DND-41 (cell line): ENCODE measurements at regions not wholly inside any gene's neighbourhood (a gene's known extent, or its start where the extent isn't known, plus 50 kb on each side); places are given as distances from the start of the nearest gene placed in this dataset.

Source experiments
- ATAC-seq: fragments of 200-7000 bp; cut with Tn5 transposase; 3 replicates; pipeline ENCODE4 v1.9.1; 2021; ENCODE audit warnings: low read depth; ENCODE audit not compliant: insufficient read depth
- DNase-seq: peaks from one replicate; pipeline ENCODE4 v3.0.0-alpha.2; 2020
- H2AFZ ChIP-seq: 2 replicates; pipeline ENCODE4 v1.6.0; 2012; ENCODE audit warnings: low read depth, low read length
- H3K27ac ChIP-seq: 2 replicates; pipeline ENCODE4 v1.5.1; 2012; ENCODE audit warnings: low read length, inconsistent platforms
- H3K27me3 ChIP-seq: fragments of 200-600 bp; sonication (generic); 2 replicates; pipeline ENCODE4 v1.6.0; 2012; ENCODE audit warnings: low read length, mild to moderate bottlenecking, inconsistent platforms; ENCODE audit not compliant: insufficient read depth, poor library complexity
- H3K36me3 ChIP-seq: 2 replicates; pipeline ENCODE4 v1.5.1; 2012; ENCODE audit warnings: low read length, inconsistent platforms; ENCODE audit not compliant: insufficient read depth
- H3K4me1 ChIP-seq: 2 replicates; pipeline ENCODE4 v1.5.1; 2012; ENCODE audit warnings: mild to moderate bottlenecking, low read length; ENCODE audit not compliant: insufficient read depth
- H3K4me2 ChIP-seq: 2 replicates; pipeline ENCODE4 v1.6.0; 2012; ENCODE audit warnings: mild to moderate bottlenecking, moderate library complexity, low read length, inconsistent platforms; ENCODE audit not compliant: insufficient read depth
- H3K4me3 ChIP-seq, 2 experiments: fragments of 200-600 bp in 1 of 2; shearing (Covaris generic) in 1 of 2; 2 replicates each; pipeline ENCODE4 v1.5.1; 2012 to 2016; ENCODE audit warnings: inconsistent platforms in 2 of 2, low read length in 2 of 2, mild to moderate bottlenecking in 2 of 2, low read depth in 1 of 2, moderate library complexity in 1 of 2
- H3K79me2 ChIP-seq: 2 replicates; pipeline ENCODE4 v1.6.0; 2012; ENCODE audit warnings: low read length, inconsistent platforms; ENCODE audit not compliant: insufficient read depth
- H3K9ac ChIP-seq: 2 replicates; pipeline ENCODE4 v1.6.0; 2012; ENCODE audit warnings: low read depth, mild to moderate bottlenecking, inconsistent platforms, low read length, moderate library complexity
- H3K9me3 ChIP-seq: 2 replicates; pipeline ENCODE4 v1.5.1; 2012; ENCODE audit warnings: low read length, moderate library complexity, mild to moderate bottlenecking, inconsistent platforms; ENCODE audit not compliant: insufficient read depth, severe bottlenecking
- H4K20me1 ChIP-seq: 2 replicates; pipeline ENCODE4 v1.6.0; 2012; ENCODE audit warnings: low read length; ENCODE audit not compliant: insufficient read depth
- EZH2 ChIP-seq: IDR thresholded peaks from 3 replicates; pipeline ENCODE4 v1.6.1; 2012; ENCODE audit warnings: borderline replicate concordance, low read depth, mild to moderate bottlenecking, moderate library complexity, low read length, inconsistent platforms; ENCODE audit not compliant: severe bottlenecking
- TF ChIP-seq, protein P1 (sequence below): IDR thresholded peaks from 2 replicates; pipeline ENCODE4 v1.5.1; 2012; ENCODE audit warnings: borderline replicate concordance, low read length, moderate library complexity, mild to moderate bottlenecking; ENCODE audit not compliant: poor library complexity, severe bottlenecking; ENCODE audit errors: extremely low read depth

DNA sequence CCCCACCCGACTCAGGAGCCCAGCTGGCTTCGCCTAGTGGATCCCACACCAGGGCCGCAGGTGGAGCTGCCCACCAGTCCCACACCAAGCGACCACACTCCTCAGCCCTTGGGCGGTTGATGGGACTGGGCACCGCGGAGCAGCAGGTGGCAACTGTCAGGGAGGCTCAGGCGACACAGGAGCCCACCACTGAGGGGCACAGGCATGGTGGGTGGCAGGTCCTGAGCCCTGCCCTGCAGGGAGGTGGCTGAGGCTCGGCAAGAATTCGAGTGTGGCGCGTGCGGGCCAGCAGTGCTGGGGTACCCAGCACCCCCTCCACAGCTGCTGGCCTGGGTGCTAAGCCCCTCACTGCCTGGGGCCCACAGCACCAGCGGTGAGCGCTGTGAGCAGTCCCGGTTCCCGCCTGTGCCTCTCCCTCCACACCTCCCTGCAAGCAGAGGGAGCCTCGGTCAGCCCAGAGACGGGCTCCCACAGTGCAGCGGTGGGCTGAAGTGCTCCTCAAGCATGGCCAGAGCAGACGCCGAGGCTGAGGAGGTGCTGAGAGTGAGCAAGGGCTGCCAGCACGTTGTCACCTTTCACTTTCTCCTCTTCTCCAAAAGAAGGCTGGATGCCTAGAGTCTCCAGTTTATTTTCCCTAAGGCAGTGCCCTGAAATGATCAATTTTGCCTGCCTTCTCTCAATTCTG is 1440.7 kb upstream of the ZEB2 start:
- ATAC-seq = no peak
- H3K79me2 ChIP-seq = no peaks in the 10 kb centered on the region
- TF ChIP-seq, protein P1, sequence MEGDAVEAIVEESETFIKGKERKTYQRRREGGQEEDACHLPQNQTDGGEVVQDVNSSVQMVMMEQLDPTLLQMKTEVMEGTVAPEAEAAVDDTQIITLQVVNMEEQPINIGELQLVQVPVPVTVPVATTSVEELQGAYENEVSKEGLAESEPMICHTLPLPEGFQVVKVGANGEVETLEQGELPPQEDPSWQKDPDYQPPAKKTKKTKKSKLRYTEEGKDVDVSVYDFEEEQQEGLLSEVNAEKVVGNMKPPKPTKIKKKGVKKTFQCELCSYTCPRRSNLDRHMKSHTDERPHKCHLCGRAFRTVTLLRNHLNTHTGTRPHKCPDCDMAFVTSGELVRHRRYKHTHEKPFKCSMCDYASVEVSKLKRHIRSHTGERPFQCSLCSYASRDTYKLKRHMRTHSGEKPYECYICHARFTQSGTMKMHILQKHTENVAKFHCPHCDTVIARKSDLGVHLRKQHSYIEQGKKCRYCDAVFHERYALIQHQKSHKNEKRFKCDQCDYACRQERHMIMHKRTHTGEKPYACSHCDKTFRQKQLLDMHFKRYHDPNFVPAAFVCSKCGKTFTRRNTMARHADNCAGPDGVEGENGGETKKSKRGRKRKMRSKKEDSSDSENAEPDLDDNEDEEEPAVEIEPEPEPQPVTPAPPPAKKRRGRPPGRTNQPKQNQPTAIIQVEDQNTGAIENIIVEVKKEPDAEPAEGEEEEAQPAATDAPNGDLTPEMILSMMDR = no peak
- TF ChIP-seq EZH2 = no peak
- H3K27me3 ChIP-seq = no peaks in the 10 kb centered on the region
- H3K36me3 ChIP-seq = no peaks in the 10 kb centered on the region
- no peak for DNase-seq
- no peaks in the 10 kb centered on the region for H4K20me1 ChIP-seq
- no peak overlapping the region for H3K4me2 ChIP-seq
- no peak overlapping the region for H2AFZ ChIP-seq
- H3K9me3 ChIP-seq = no peaks in the 10 kb centered on the region
- H3K27ac ChIP-seq = no peak overlapping the region
- peaks cover 12% of the 10 kb centered on the region for H3K4me1 ChIP-seq
- no peak overlapping the region for H3K9ac ChIP-seq
- H3K4me3 ChIP-seq = no peak overlapping the region

DNA sequence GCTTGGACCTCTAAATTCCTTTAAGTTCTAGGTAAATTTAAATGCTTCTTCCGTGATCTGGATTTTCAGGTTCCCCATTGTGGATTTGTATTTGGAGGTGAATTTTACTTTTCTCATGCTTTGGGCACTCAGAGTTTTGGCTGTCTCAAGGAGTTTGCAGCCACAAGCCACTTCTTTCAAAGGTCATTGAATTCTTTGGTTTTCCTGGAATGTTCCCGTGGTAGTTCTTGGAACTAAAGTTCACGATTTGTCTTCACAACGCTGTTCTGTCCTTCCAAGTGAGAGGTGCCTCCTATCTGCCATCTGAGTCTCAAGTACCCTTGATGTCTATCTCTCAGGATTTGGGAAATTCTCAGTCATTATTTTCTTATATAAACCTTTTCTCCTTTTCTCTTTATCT is 1438.7 kb upstream of the ZEB2 start:
- H2AFZ ChIP-seq = no peak overlapping the region
- peaks cover 12% of the 10 kb centered on the region for H3K4me1 ChIP-seq
- no peak overlapping the region for H3K4me3 ChIP-seq
- H3K36me3 ChIP-seq = no peaks in the 10 kb centered on the region
- no peaks in the 10 kb centered on the region for H3K27me3 ChIP-seq
- no peak for ATAC-seq
- no peaks in the 10 kb centered on the region for H3K79me2 ChIP-seq
- TF ChIP-seq, protein P1 = no peak
- TF ChIP-seq EZH2 = no peak
- H3K27ac ChIP-seq = no peak overlapping the region
- no peaks in the 10 kb centered on the region for H3K9me3 ChIP-seq
- no peaks in the 10 kb centered on the region for H4K20me1 ChIP-seq
- DNase-seq = no peak
- no peak overlapping the region for H3K9ac ChIP-seq
- H3K4me2 ChIP-seq = no peak overlapping the region

DNA sequence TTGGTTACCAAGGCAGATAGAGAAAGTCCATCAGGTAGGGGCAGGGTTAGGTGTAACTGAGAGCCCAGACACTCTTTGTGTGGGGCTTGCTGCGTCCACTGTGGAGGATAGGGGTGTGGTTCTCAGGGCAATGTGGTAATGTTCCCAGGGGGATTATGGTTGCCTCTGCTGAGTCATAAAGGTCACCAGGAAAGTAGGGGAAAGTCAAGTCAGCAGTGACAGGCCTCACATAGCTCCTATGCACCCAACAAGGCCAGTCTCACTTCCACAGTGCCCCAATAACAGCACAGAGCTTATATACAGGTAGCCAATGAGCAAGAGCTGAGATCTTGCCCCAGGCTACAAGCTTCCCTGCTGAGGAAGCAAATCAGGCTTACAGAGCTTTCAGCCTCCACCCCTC is 1438.0 kb upstream of the ZEB2 start:
- Histone ChIP-seq H3K27ac (no peak overlapping the region), H3K9ac (no peak overlapping the region), H2AFZ (no peak overlapping the region), H3K27me3 (no peaks in the 10 kb centered on the region), H4K20me1 (no peaks in the 10 kb centered on the region), H3K4me1 (peaks cover 12% of the 10 kb centered on the region), H3K4me2 (no peak overlapping the region), H3K79me2 (no peaks in the 10 kb centered on the region), H3K36me3 (no peaks in the 10 kb centered on the region), H3K9me3 (no peaks in the 10 kb centered on the region), H3K4me3 (no peak overlapping the region)
- no peak for TF ChIP-seq EZH2
- TF ChIP-seq, protein P1 = no peak
- peak; percentile 64; the same call in 2 of the 3 replicates for ATAC-seq
- DNase-seq = peak; percentile 9

DNA sequence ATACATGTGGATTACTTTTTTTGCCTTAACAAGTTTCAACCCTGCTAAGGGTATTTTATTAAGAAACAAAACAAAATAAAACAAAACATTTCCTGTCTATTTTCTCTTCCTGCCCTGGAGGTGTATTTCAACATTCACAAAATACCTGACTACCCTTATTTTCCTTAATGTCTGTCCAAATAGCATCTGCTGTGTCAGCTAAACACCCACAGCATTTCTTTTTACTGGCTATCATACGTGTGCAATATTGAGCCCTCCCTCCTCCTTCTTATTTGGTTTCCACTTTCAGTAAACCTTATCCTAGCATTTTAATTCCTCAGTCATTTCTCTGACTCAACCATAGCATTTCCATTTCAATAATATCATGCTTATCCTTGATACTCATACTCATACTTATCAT is 1420.0 kb upstream of the ZEB2 start:
- Histone ChIP-seq H3K9me3 (no peaks in the 10 kb centered on the region), H3K4me1 (no peaks in the 10 kb centered on the region), H3K27me3 (no peaks in the 10 kb centered on the region), H3K79me2 (no peaks in the 10 kb centered on the region), H3K27ac (no peak overlapping the region), H4K20me1 (no peaks in the 10 kb centered on the region), H3K4me2 (no peak overlapping the region), H3K36me3 (no peaks in the 10 kb centered on the region), H3K4me3 (no peak overlapping the region), H2AFZ (no peak overlapping the region), H3K9ac (no peak overlapping the region)
- DNase-seq = no peak
- no peak for TF ChIP-seq EZH2
- TF ChIP-seq, protein P1 = no peak
- ATAC-seq = no peak
